K562 (cell line): ENCODE measurements at regions not wholly inside any gene's neighbourhood (a gene's known extent, or its start where the extent isn't known, plus 50 kb on each side); places are given as distances from the start of the nearest gene placed in this dataset.

Experiments
- MLLT1 ChIP-seq, 2 experiments: fragments of 450-650 bp; IDR thresholded peaks; 2 replicates each; pipeline ENCODE4 v1.6.1; 2016
- NFE2 ChIP-seq: IDR thresholded peaks from 2 replicates; pipeline ENCODE4 v1.6.1; 2014; ENCODE audit warnings: antibody characterized with exemption, low read depth
- SIX5 ChIP-seq, 2 experiments: IDR thresholded peaks; 2 replicates each; pipeline ENCODE4 v1.6.1; 2011; ENCODE audit warnings: low read length in 2 of 2, borderline replicate concordance in 1 of 2, low read depth in 1 of 2, mild to moderate bottlenecking in 1 of 2, moderate library complexity in 1 of 2; ENCODE audit not compliant: insufficient read depth in 1 of 2
- TF ChIP-seq, protein P1 (sequence below), 2 experiments: fragments of 450-650 bp; IDR thresholded peaks; 2 replicates each; pipeline ENCODE4 v1.6.1; 2016; ENCODE audit warnings: mild to moderate bottlenecking in 2 of 2, borderline replicate concordance in 1 of 2, low read depth in 1 of 2, moderate library complexity in 1 of 2

GRCh38 chr6:71028236-71028876 lies 71.5 kb upstream of the B3GAT2 start (continued):
- TF ChIP-seq, protein P1, sequence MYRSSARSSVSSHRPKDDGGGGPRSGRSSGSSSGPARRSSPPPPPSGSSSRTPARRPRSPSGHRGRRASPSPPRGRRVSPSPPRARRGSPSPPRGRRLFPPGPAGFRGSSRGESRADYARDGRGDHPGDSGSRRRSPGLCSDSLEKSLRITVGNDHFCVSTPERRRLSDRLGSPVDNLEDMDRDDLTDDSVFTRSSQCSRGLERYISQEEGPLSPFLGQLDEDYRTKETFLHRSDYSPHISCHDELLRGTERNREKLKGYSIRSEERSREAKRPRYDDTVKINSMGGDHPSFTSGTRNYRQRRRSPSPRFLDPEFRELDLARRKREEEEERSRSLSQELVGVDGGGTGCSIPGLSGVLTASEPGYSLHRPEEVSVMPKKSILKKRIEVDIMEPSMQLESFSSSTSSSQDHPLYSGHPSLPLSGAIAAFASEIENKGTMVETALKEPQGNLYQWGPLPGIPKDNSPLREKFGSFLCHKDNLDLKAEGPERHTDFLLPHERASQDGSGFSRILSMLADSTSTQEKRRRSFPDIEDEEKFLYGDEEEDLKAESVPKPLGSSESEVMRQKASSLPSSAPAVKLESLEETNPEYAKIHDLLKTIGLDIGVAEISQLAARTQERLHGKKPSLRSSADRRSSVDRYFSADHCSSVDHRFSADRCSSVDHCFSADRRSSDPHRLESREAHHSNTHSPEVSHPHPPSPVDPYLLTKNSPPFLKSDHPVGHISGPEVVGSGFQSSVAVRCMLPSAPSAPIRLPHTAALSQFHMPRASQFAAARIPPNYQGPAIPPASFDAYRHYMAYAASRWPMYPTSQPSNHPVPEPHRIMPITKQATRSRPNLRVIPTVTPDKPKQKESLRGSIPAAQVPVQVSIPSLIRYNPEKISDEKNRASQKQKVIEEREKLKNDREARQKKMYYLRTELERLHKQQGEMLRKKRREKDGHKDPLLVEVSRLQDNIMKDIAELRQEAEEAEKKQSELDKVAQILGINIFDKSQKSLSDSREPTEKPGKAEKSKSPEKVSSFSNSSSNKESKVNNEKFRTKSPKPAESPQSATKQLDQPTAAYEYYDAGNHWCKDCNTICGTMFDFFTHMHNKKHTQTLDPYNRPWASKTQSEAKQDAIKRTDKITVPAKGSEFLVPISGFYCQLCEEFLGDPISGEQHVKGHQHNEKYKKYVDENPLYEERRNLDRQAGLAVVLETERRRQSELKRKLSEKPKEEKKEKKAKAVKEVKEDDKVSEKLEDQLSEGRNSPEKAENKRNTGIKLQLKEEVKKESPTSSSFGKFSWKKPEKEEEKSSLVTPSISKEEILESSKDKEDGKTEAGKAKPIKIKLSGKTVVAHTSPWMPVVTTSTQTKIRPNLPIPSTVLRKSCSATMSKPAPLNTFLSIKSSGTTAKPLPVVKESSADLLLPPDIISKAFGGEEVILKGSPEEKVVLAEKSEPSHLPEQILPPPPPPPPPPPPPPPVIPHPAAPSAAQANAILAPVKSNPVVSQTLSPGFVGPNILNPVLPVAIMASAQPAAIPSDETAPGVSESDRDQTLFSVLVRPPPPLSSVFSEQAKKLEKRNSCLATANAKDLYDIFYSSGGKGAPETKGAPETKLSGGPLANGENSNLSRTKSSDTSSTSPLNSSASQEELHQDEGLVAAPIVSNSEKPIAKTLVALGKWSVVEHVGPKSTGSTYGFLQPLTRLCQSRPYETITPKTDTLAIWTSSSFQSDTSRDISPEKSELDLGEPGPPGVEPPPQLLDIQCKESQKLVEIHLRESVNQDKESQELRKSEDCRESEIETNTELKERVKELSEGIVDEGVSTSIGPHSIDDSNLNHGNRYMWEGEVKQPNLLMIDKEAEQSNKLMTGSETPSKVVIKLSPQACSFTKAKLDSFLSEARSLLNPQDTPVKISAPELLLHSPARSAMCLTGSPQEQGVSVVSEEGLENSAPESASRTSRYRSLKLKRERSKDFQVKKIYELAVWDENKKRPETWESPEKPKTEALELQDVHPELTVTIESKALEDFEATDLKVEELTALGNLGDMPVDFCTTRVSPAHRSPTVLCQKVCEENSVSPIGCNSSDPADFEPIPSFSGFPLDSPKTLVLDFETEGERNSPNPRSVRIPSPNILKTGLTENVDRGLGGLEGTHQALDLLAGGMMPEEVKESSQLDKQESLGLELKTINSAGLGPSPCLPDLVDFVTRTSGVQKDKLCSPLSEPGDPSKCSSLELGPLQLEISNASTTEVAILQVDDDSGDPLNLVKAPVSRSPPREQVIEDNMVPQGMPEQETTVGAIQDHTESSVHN (IDR thresholded peaks at IDR 0.05; ENCODE audit: borderline replicate concordance in 1 of 2, low read depth in 1 of 2) = no peak
- TF ChIP-seq NFE2 = peak; percentile 54; the same call in 1 of the 2 replicates
- no peak for TF ChIP-seq MLLT1 (IDR thresholded peaks at IDR 0.05)
- no peak for TF ChIP-seq SIX5 (IDR thresholded peaks at IDR 0.05; ENCODE audit: borderline replicate concordance in 1 of 2, insufficient read depth in 1 of 2, low read depth in 1 of 2, low read length in 2 of 2)
